ENCODE measurements at regions not wholly inside any gene's neighbourhood (a gene's known extent, or its start where the extent isn't known, plus 50 kb on each side); places are given as distances from the start of the nearest gene placed in this dataset.

GRCh38 chr15:97761110-97761509 lies 199.4 kb upstream of the ARRDC4 start:
- no peak for DNase-seq (ENCODE audit: low read depth in 2 of 2)

GRCh38 chr15:97783240-97783639 lies 177.3 kb upstream of the ARRDC4 start:
- no peak for DNase-seq (ENCODE audit: low read depth in 2 of 2)

DNA sequence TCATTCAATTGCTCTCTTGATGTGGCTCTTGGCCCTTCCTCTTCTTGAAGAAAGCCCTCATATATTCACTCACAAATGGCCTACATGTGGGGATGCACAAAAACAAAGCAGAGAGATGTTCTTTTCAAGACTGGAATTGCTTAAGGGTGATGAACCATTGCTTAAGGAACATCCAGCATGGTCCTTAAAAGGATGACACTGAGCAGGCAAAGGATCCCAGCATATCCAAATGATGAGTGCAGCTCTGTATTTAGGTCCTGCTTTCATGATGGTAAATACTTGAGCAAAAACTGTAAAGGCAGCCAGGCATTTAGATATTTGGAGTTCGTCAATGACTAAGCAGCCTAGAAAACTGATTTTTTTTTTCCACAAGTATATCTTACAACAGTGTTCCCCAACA lies 173.8 kb upstream of the ARRDC4 start:
- no peak for DNase-seq (ENCODE audit: low read depth in 2 of 2)

GRCh38 chr15:97790180-97790579 lies 170.3 kb upstream of the ARRDC4 start:
- no peak for DNase-seq (ENCODE audit: low read depth in 2 of 2)

DNA sequence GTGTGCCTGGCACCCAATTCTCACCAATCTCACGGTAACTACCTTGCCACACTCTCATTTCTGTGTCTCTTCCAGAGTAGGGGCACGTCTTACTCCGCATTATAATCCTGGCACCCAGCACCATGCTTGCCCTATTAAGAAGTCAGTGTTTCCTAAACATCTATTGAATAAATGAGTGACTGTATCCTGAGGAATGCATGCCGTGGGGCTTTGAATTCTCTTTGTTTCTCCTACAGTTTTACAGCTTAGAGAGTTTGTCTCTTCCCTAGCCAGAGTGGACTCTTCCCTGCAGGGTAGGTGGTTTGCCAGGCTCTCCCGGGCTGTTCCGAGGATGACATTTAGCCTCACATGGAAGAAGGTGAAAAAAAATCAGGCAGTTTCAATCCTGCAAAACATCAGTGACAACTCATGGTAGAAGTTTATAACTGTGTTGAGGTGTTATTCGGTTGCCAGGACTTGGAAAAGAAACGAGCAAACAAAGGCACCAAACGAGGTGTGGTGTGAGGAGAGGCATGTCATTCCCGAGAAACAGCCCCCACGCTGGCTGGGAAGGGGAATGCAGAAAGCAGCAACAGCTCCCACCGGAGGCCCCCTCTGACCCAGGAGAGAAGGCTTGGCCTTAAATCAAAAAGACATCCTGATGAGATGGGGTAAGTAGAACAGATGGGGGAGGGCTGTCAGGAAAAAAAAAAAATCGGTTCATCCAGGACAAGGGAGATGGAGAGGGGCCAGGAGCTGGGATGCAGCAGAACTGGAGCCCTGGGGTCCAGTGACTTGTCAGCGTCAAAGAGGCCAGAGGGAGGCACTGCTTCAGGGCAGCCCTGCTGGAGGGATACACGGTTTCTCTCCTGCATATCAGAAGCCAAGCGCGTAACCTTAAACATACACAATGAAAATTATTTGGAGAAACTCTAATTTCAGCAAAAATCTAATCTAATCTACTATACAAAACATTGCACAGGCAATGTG lies 168.4 kb upstream of the ARRDC4 start:
- no peak for DNase-seq (ENCODE audit: low read depth in 2 of 2)

- DNase-seq (ENCODE audit: low read depth in 2 of 2): no peak
Measured at GRCh38 chr15:97804950-97805349, 155.6 kb upstream of the ARRDC4 start.

DNA sequence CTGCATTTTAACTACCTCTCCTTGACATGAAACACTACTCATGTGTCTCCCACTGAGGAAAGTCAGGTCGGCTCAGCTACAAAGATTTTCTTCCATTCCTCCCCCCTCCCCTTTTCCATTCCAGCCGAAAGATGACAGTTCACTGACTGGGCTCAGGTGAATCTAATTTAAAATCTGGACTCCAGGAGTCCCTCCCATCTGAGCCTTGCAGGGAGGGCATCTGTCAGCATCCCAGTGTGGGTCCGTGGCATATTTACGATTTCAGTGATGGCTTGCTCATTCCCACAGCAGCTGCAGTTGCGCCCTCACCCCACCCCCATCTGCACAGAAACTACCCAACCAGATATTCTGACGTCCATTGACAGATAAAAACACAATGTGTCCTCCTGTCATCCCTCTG lies 153.7 kb upstream of the ARRDC4 start:
- DNase-seq (ENCODE audit: low read depth in 2 of 2): no peak

- no peak for DNase-seq (ENCODE audit: low read depth in 2 of 2)
Measured at GRCh38 chr15:97815835-97816234, 144.7 kb upstream of the ARRDC4 start.

GRCh38 chr15:97817276-97817890 lies 143.1 kb upstream of the ARRDC4 start:
- DNase-seq (ENCODE audit: low read depth in 2 of 2): no peak

- no peak for DNase-seq (ENCODE audit: low read depth in 2 of 2)
Measured at GRCh38 chr15:97836003-97836402, 124.5 kb upstream of the ARRDC4 start.

- DNase-seq (ENCODE audit: low read depth in 2 of 2): no peak
Measured at GRCh38 chr15:97837896-97838295, 122.6 kb upstream of the ARRDC4 start.

- DNase-seq (ENCODE audit: low read depth in 2 of 2): no peak
Measured at GRCh38 chr15:97838606-97839210, 121.8 kb upstream of the ARRDC4 start.

GRCh38 chr15:97840501-97840900 lies 120.0 kb upstream of the ARRDC4 start:
- no peak for DNase-seq (ENCODE audit: low read depth in 2 of 2)

DNA sequence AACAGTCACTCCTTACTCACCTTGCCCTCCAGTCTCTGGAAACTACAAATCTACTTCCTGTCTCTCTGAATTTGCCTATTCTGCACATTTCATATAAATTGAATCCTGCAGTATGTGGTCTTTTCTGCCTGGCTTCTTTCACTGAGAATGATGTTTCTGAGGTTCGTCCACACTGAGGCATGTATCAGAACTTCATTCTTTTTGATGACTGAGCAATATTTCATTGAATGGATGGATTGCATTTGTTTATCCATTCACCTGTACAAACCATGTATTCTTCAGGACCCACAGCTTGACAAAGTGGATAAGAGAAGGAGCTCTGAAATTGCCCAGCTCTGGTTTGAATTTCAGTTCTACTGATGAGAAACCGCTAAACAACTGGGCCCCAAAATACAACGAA lies 118.9 kb upstream of the ARRDC4 start:
- no peak for DNase-seq (ENCODE audit: low read depth in 2 of 2)

GRCh38 chr15:97849183-97849582 lies 111.3 kb upstream of the ARRDC4 start:
- DNase-seq (ENCODE audit: low read depth in 2 of 2): no peak

DNA sequence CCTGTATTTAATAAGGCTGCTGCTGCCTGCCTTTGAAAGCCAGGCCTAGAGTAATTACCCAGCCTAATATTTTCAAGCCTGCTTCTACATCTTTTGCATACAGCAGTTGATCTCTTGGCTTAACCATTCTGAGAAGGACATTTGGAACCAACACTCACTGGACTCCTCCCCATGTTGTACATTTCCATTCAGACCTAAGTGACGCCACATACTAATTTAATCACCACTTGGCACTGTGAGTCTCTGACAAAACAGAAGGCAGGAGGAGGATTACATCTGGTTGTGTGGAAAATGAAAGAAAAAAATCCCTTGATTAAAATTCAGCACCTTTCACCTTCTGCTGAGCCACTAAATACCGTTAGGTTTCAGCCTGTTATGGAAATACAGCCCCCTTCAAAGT lies 102.2 kb upstream of the ARRDC4 start:
- no peak for DNase-seq (ENCODE audit: low read depth in 2 of 2)

DNA sequence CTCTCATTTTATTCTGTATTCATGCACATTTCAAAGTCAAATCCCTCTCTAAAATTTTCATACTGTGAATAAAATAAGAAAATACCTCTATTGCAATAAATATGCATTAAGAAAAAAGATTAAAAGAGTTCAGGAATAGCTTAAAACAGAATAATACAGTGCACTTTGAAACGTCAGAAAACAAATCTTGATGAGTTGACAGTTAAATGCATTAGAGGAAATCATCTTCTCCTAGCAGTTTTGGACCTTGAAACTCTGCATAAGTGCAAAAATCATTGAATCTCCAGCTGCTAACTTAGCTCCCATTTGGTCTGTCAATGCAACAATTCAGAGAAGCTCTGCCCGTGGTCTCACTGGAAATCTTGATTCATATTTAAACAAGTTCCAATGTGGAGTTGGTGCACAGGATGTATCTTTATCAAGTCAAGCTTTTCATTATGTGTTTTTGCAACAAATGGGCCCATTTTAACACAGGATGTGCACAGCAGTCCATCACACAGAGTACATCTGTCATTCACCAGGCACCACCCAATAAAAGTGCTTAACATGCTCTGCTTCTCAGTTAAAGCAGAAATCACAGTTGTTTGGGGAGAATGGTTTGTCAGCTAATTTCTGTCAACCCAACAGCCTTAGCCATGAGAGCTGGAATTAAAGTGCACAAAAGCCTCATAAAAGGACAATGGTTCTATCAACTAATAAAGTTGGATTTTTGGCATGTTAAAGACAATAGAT lies 98.8 kb upstream of the ARRDC4 start:
- DNase-seq (ENCODE audit: low read depth in 2 of 2): no peak

- no peak for DNase-seq (ENCODE audit: low read depth in 2 of 2)
Measured at GRCh38 chr15:97866959-97867358, 93.5 kb upstream of the ARRDC4 start.

DNA sequence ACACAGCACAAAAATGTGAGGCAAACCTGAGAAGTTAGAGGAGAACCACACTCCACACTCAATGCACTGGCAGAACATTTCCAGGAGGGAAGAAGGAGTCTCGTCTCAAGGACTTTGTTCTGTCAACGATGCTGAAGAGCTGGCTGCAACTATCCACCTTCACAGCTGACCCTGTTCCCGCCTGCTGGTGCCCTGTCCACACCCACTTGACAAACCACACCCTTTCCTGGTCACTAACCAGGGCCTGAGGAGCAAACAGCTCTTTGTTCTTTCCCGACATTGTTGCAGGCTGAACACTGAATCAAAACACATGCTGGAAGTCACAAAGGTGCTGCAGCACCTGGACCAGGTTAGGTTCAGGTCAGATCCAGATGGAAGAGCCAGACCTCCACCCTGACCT lies 92.6 kb upstream of the ARRDC4 start:
- DNase-seq (ENCODE audit: low read depth in 2 of 2): no peak

DNA sequence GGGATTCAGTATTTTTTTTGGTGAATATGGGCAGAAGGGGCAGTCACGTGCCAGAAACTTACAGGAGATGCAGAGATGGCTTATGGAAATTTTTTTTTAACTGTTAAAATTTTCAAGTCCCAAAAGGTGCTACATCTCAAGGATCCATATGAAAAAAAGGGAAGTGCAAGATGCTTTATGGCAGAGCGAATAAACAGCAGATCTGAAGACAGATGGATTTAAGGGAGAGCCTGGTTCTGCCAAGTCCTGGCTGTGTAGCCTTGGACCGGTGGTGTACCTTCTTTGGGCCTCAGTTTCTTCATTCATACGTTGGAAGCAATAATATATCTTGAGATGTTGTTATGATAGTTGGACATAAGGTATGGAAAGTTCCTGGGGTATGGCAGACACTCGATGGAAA lies 91.5 kb upstream of the ARRDC4 start:
- no peak for DNase-seq (ENCODE audit: low read depth in 2 of 2)

GRCh38 chr15:97870771-97871170 lies 89.7 kb upstream of the ARRDC4 start:
- no peak for DNase-seq (ENCODE audit: low read depth in 2 of 2)

GRCh38 chr15:97874139-97874538 lies 86.4 kb upstream of the ARRDC4 start:
- DNase-seq (ENCODE audit: low read depth in 2 of 2): no peak
